Stomach smooth muscle (tissue), 2 donors: ENCODE measurements at regions not wholly inside any gene's neighbourhood (a gene's known extent, or its start where the extent isn't known, plus 50 kb on each side); places are given as distances from the start of the nearest gene placed in this dataset.
"Not testable (repeated sequence)": the region's sequence is repeated elsewhere in the genome, so short reads cannot be mapped to it uniquely, and the experiment has no call there.

Experiments used
- H3K27ac ChIP-seq: one replicate; pipeline ENCODE4 v1.7.0; 2013; ENCODE audit warnings: mild to moderate bottlenecking, low read length, inconsistent platforms
- H3K27me3 ChIP-seq, 2 donors: one replicate each; pipeline ENCODE4 v1.7.0; 2013; ENCODE audit warnings: low read length in 2 of 2; ENCODE audit not compliant: insufficient read depth in 2 of 2, control insufficient read depth in 1 of 2
- H3K36me3 ChIP-seq, 2 donors: one replicate each; pipeline ENCODE4 v1.7.0; 2013; ENCODE audit warnings: low read length in 2 of 2; ENCODE audit not compliant: control insufficient read depth in 2 of 2, insufficient read depth in 2 of 2
- H3K4me1 ChIP-seq: one replicate; pipeline ENCODE4 v1.7.0; 2013; ENCODE audit warnings: low read length; ENCODE audit not compliant: control insufficient read depth, insufficient read depth
- H3K4me3 ChIP-seq, 2 donors: one replicate each; pipeline ENCODE4 v1.7.0; 2013; ENCODE audit warnings: low read length in 2 of 2
- H3K9ac ChIP-seq, 2 donors: one replicate each; pipeline ENCODE4 v1.7.0; 2013; ENCODE audit warnings: low read length in 2 of 2, mild to moderate bottlenecking in 1 of 2
- H3K9me3 ChIP-seq, 2 donors: one replicate each; pipeline ENCODE4 v1.7.0; 2013; ENCODE audit warnings: low read length in 2 of 2; ENCODE audit not compliant: control insufficient read depth in 2 of 2
- donor health status: healthy.
- donor health status: Pancreatic carcinoma.

- H3K9me3 ChIP-seq: no peaks in the 10 kb centered on the region
- H3K4me3 ChIP-seq: no peak overlapping the region
- H3K27ac ChIP-seq: no peak overlapping the region
- no peak overlapping the region for H3K9ac ChIP-seq
- no peaks in the 10 kb centered on the region for H3K4me1 ChIP-seq
- H3K27me3 ChIP-seq: no peaks in the 10 kb centered on the region
- H3K36me3 ChIP-seq: no peaks in the 10 kb centered on the region
These were observed 258.6 kb downstream of the FAT4 start for GRCh38 chr4:125573368-125573767.

GRCh38 chr4:125573786-125574185, 259.0 kb downstream of the FAT4 start:
- Histone ChIP-seq H3K4me3 (no peak overlapping the region), H3K27ac (no peak overlapping the region), H3K36me3 (no peaks in the 10 kb centered on the region), H3K27me3 (no peaks in the 10 kb centered on the region), H3K9me3 (no peaks in the 10 kb centered on the region), H3K4me1 (no peaks in the 10 kb centered on the region), H3K9ac (no peak overlapping the region)

GRCh38 chr4:125582302-125582701, 267.5 kb downstream of the FAT4 start:
- Histone ChIP-seq H3K27ac (no peak overlapping the region), H3K27me3 (no peaks in the 10 kb centered on the region), H3K4me3 (no peak overlapping the region), H3K4me1 (no peaks in the 10 kb centered on the region), H3K9ac (no peak overlapping the region), H3K9me3 (no peaks in the 10 kb centered on the region), H3K36me3 (no peaks in the 10 kb centered on the region)

- Histone ChIP-seq H3K9ac (no peak overlapping the region), H3K27ac (no peak overlapping the region), H3K9me3 (no peaks in the 10 kb centered on the region)
These were observed 275.4 kb downstream of the FAT4 start for GRCh38 chr4:125590158-125590557.

GRCh38 chr4:125591290-125591689, 276.5 kb downstream of the FAT4 start:
- Histone ChIP-seq H3K4me1 (no peaks in the 10 kb centered on the region), H3K27me3 (no peaks in the 10 kb centered on the region), H3K9me3 (no peaks in the 10 kb centered on the region), H3K9ac (no peak overlapping the region), H3K4me3 (no peak overlapping the region), H3K36me3 (no peaks in the 10 kb centered on the region), H3K27ac (no peak overlapping the region)

More at GRCh38 chr4:125590158-125590557, 275.4 kb downstream of the FAT4 start:
- Histone ChIP-seq H3K27me3 (no peaks in the 10 kb centered on the region), H3K4me3 (no peak overlapping the region), H3K4me1 (no peaks in the 10 kb centered on the region), H3K36me3 (no peaks in the 10 kb centered on the region)

GRCh38 chr4:125594056-125594602, 279.4 kb downstream of the FAT4 start:
- no peaks in the 10 kb centered on the region for H3K27me3 ChIP-seq
- no peak overlapping the region for H3K4me3 ChIP-seq
- H3K9ac ChIP-seq: no peak overlapping the region
- no peak overlapping the region for H3K27ac ChIP-seq
- H3K9me3 ChIP-seq: no peaks in the 10 kb centered on the region
- no peaks in the 10 kb centered on the region for H3K36me3 ChIP-seq
- H3K4me1 ChIP-seq: no peaks in the 10 kb centered on the region

GRCh38 chr4:125605926-125606325, 291.2 kb downstream of the FAT4 start:
- H3K27me3 ChIP-seq, H3K9me3 ChIP-seq, H3K4me3 ChIP-seq, H3K9ac ChIP-seq, H3K27ac ChIP-seq, H3K4me1 ChIP-seq, H3K36me3 ChIP-seq: not testable (repeated sequence)

- Histone ChIP-seq H3K27me3 (no peaks in the 10 kb centered on the region), H3K4me1 (no peaks in the 10 kb centered on the region), H3K9ac (no peak overlapping the region), H3K4me3 (no peak overlapping the region), H3K27ac (no peak overlapping the region), H3K36me3 (no peaks in the 10 kb centered on the region), H3K9me3 (no peaks in the 10 kb centered on the region)
These were observed 305.5 kb downstream of the FAT4 start for GRCh38 chr4:125620066-125620860.

- Histone ChIP-seq H3K27me3 (no peaks in the 10 kb centered on the region), H3K36me3 (no peaks in the 10 kb centered on the region), H3K9me3 (no peaks in the 10 kb centered on the region), H3K4me3 (no peak overlapping the region), H3K4me1 (no peaks in the 10 kb centered on the region), H3K27ac (no peak overlapping the region), H3K9ac (no peak overlapping the region)
These were observed 310.2 kb downstream of the FAT4 start for GRCh38 chr4:125624951-125625350.

- Histone ChIP-seq H3K9me3 (no peaks in the 10 kb centered on the region), H3K27me3 (no peaks in the 10 kb centered on the region), H3K4me3 (no peak overlapping the region), H3K9ac (no peak overlapping the region), H3K36me3 (no peaks in the 10 kb centered on the region), H3K4me1 (no peaks in the 10 kb centered on the region), H3K27ac (no peak overlapping the region)
These were observed 312.2 kb downstream of the FAT4 start for GRCh38 chr4:125626946-125627345.

GRCh38 chr4:125639182-125639621, 324.4 kb downstream of the FAT4 start:
- no peaks in the 10 kb centered on the region for H3K36me3 ChIP-seq
- H3K27me3 ChIP-seq: no peaks in the 10 kb centered on the region
- H3K9ac ChIP-seq: no peak overlapping the region
- H3K4me1 ChIP-seq: no peaks in the 10 kb centered on the region
- no peak overlapping the region for H3K4me3 ChIP-seq
- no peaks in the 10 kb centered on the region for H3K9me3 ChIP-seq
- H3K27ac ChIP-seq: no peak overlapping the region
